ENCODE measurements at regions not wholly inside any gene's neighbourhood (a gene's known extent, or its start where the extent isn't known, plus 50 kb on each side); places are given as distances from the start of the nearest gene placed in this dataset.

DNA sequence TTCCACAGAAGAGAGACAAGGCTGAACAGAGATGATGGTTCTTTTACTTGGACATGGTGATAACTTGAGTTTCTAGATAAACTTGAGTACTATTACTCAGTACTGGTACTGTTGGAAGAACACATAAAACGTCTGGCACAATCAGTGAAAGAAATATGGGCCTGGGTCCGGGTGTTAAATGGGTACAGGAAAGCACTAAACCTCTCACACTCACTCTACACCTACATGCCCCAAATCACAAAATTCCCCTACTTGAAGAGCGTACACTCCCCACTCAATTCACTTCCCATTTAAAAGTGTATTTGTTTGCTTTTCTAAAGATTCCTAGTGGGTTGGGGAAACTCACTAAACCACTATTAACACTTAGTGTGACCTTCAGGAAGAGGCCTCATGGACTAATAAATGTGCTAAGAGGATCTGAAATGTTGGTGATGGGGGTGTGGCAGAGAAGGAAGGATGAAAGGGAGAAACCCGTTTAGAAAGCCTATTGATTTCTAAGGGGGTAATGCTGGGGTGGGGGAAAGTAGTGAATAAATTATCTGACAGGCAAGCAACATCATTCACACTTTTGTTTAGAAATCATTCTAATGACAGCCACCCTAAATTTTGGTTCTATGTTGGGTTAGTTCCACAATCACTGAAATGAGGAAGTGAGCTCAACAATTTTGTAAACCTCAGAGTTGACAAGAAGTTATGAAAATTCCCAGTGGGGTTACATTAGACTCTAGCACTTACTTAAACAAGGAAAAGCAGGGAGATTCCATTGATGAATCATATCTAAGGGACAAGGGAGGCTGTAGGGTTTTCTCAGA lies 222.6 kb upstream of the MARCKS start:
- Histone ChIP-seq H3K36me3 (ENCODE audit: insufficient read depth, low read length) (no peaks in the 10 kb centered on the region), H3K9me2 (ENCODE audit: low read depth, low read length) (no peaks in the 10 kb centered on the region), H3K27me3 (ENCODE audit: insufficient read depth, low read length) (no peaks in the 10 kb centered on the region), H3K4me2 (ENCODE audit: low read length) (peak overlapping the region; percentile 22; the same call in 1 of the 2 replicates), H3F3A (ENCODE audit: insufficient read depth, low read length) (no peaks in the 10 kb centered on the region), H3K27ac (ENCODE audit: low read depth, low read length, poor library complexity, severe bottlenecking) (peak overlapping the region; percentile 22), H3K9me3 (ENCODE audit: low read length) (no peaks in the 10 kb centered on the region), H2AFZ (ENCODE audit: low read length) (no peak overlapping the region; the same call in none of the 2 replicates), H4K20me1 (ENCODE audit: insufficient read depth, low read length) (no peaks in the 10 kb centered on the region), H3K4me3 (ENCODE audit: low read depth, low read length, poor library complexity, severe bottlenecking) (no peak overlapping the region), H3K79me2 (ENCODE audit: insufficient read depth, low read length) (no peaks in the 10 kb centered on the region), H3K9ac (ENCODE audit: low read length) (no peak overlapping the region), H3K4me1 (ENCODE audit: insufficient read depth, low read length, severe bottlenecking) (peaks cover 64% of the 10 kb centered on the region)
- no peak for TF ChIP-seq EZH2 (IDR thresholded peaks at IDR 0.05; ENCODE audit: borderline replicate concordance, low read length)
- TF ChIP-seq, protein P1, sequence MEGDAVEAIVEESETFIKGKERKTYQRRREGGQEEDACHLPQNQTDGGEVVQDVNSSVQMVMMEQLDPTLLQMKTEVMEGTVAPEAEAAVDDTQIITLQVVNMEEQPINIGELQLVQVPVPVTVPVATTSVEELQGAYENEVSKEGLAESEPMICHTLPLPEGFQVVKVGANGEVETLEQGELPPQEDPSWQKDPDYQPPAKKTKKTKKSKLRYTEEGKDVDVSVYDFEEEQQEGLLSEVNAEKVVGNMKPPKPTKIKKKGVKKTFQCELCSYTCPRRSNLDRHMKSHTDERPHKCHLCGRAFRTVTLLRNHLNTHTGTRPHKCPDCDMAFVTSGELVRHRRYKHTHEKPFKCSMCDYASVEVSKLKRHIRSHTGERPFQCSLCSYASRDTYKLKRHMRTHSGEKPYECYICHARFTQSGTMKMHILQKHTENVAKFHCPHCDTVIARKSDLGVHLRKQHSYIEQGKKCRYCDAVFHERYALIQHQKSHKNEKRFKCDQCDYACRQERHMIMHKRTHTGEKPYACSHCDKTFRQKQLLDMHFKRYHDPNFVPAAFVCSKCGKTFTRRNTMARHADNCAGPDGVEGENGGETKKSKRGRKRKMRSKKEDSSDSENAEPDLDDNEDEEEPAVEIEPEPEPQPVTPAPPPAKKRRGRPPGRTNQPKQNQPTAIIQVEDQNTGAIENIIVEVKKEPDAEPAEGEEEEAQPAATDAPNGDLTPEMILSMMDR (IDR thresholded peaks at IDR 0.05; ENCODE audit: low read length) = no peak

DNA sequence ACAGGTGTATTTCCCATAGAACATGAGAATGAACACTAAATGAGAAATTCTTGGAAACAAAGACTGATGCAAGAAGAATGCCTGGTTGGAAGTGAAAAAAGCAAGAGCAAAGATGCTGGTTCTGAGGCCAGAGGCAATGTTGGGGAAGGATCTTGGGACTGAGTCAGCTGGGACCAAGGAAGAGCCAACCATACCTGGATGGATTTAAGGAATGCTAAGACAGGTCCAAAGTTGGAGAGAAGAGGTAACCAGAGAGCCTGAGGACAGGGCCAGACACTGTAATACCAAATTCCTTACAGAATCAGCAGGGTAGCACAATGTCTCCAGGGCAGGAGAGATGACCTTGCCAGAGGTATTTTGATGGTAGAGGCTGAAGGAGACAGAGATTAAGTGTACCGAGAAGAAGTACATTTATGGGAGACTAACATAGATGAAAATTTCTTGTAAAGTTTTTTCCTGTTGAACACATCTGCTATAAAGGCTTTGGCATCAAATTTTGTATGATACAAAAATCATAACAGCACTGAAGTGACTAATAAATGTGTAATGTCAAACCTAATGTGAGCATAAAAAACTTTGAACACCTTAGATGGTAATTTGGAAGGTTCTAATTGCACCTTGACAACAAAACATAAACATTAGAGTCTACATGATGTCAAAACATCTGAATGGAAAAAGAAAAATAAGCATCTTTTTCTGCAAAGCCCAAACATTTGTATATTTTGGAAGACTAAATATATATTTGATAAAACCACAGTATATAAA lies 221.7 kb upstream of the MARCKS start:
- no peaks in the 10 kb centered on the region for H3K79me2 ChIP-seq (ENCODE audit: insufficient read depth, low read length)
- peaks cover 56% of the 10 kb centered on the region for H3K4me1 ChIP-seq (ENCODE audit: insufficient read depth, low read length, severe bottlenecking)
- H3F3A ChIP-seq (ENCODE audit: insufficient read depth, low read length) = no peaks in the 10 kb centered on the region
- H3K4me3 ChIP-seq (ENCODE audit: low read depth, low read length, poor library complexity, severe bottlenecking) = no peak overlapping the region
- no peaks in the 10 kb centered on the region for H3K27me3 ChIP-seq (ENCODE audit: insufficient read depth, low read length)
- no peak overlapping the region for H3K9ac ChIP-seq (ENCODE audit: low read length)
- TF ChIP-seq EZH2 (IDR thresholded peaks at IDR 0.05; ENCODE audit: borderline replicate concordance, low read length) = no peak
- TF ChIP-seq, protein P1 (IDR thresholded peaks at IDR 0.05; ENCODE audit: low read length) = no peak
- no peak overlapping the region for H2AFZ ChIP-seq (ENCODE audit: low read length)
- no peaks in the 10 kb centered on the region for H3K9me3 ChIP-seq (ENCODE audit: low read length)
- H3K4me2 ChIP-seq (ENCODE audit: low read length) = no peak overlapping the region
- no peaks in the 10 kb centered on the region for H3K36me3 ChIP-seq (ENCODE audit: insufficient read depth, low read length)
- peak overlapping the region; percentile 22 for H3K27ac ChIP-seq (ENCODE audit: low read depth, low read length, poor library complexity, severe bottlenecking)
- no peaks in the 10 kb centered on the region for H3K9me2 ChIP-seq (ENCODE audit: low read depth, low read length)
- H4K20me1 ChIP-seq (ENCODE audit: insufficient read depth, low read length) = no peaks in the 10 kb centered on the region

DNA sequence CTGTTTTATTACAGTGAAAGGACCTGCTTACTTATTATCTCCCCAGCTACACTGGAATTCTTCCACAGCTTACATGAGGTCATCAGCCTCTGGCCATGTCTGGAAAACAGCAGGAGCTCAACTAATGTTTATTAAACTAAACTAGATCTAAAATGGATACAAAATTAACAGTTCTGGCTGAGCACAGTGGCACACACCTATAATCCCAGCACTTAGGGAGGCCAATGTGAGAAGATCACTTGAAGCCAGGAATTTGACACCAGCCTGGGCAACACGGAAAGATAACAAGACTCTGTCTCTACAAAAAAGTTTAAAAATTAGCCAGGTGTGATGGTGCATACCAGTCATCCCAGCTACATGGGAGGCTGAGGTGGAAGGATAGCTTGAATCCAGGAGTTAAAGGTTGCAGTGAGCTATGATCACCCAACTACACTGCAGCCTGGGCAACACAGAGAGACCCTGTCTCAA lies 220.8 kb upstream of the MARCKS start:
- Histone ChIP-seq H3K27ac (ENCODE audit: low read depth, low read length, poor library complexity, severe bottlenecking) (no peak overlapping the region), H4K20me1 (ENCODE audit: insufficient read depth, low read length) (no peaks in the 10 kb centered on the region), H3K9ac (ENCODE audit: low read length) (no peak overlapping the region), H3K4me1 (ENCODE audit: insufficient read depth, low read length, severe bottlenecking) (peaks cover 46% of the 10 kb centered on the region), H3K4me3 (ENCODE audit: low read depth, low read length, poor library complexity, severe bottlenecking) (no peak overlapping the region), H3K9me2 (ENCODE audit: low read depth, low read length) (no peaks in the 10 kb centered on the region), H2AFZ (ENCODE audit: low read length) (no peak overlapping the region), H3K36me3 (ENCODE audit: insufficient read depth, low read length) (no peaks in the 10 kb centered on the region), H3K4me2 (ENCODE audit: low read length) (no peak overlapping the region), H3K27me3 (ENCODE audit: insufficient read depth, low read length) (no peaks in the 10 kb centered on the region), H3K79me2 (ENCODE audit: insufficient read depth, low read length) (no peaks in the 10 kb centered on the region), H3K9me3 (ENCODE audit: low read length) (no peaks in the 10 kb centered on the region), H3F3A (ENCODE audit: insufficient read depth, low read length) (no peaks in the 10 kb centered on the region)
- TF ChIP-seq, protein P1 (IDR thresholded peaks at IDR 0.05; ENCODE audit: low read length) = no peak
- TF ChIP-seq EZH2 (IDR thresholded peaks at IDR 0.05; ENCODE audit: borderline replicate concordance, low read length) = no peak
